NCI-H2081 treated with DMSO at 0.1 percent for 48 hours (cell line): ENCODE measurements at regions not wholly inside any gene's neighbourhood (a gene's known extent, or its start where the extent isn't known, plus 50 kb on each side); places are given as distances from the start of the nearest gene placed in this dataset.
"Not testable (repeated sequence)": the region's sequence is repeated elsewhere in the genome, so short reads cannot be mapped to it uniquely, and the experiment has no call there.

Experiments
- DNase-seq: peaks from one replicate; lab custom pipeline; 2025; lab: John Stamatoyannopoulos, UW

- no peak for DNase-seq
These were observed 344.5 kb upstream of the RASGEF1B start for GRCh38 chr4:81816031-81816761.

GRCh38 chr4:81814987-81815541 is 343.4 kb upstream of the RASGEF1B start:
- DNase-seq = no peak

- DNase-seq = no peak
These were observed 340.0 kb upstream of the RASGEF1B start for GRCh38 chr4:81811562-81812293.

GRCh38 chr4:81808011-81808672 is 336.4 kb upstream of the RASGEF1B start:
- peak; percentile 7 for DNase-seq

- no peak for DNase-seq
These were observed 335.7 kb upstream of the RASGEF1B start for GRCh38 chr4:81807386-81807785.

- no peak for DNase-seq
These were observed 334.8 kb upstream of the RASGEF1B start for GRCh38 chr4:81806485-81806884.

GRCh38 chr4:81804849-81805248 is 333.1 kb upstream of the RASGEF1B start:
- DNase-seq = no peak

- no peak for DNase-seq
These were observed 330.7 kb upstream of the RASGEF1B start for GRCh38 chr4:81802285-81802846.

- DNase-seq = no peak
These were observed 327.7 kb upstream of the RASGEF1B start for GRCh38 chr4:81799371-81799770.

GRCh38 chr4:81796790-81797528 is 325.3 kb upstream of the RASGEF1B start:
- no peak for DNase-seq

GRCh38 chr4:81792521-81792920 is 320.8 kb upstream of the RASGEF1B start:
- DNase-seq = no peak

- DNase-seq = no peak
These were observed 318.8 kb upstream of the RASGEF1B start for GRCh38 chr4:81790477-81790876.

GRCh38 chr4:81789741-81790399 is 318.2 kb upstream of the RASGEF1B start:
- DNase-seq = no peak

- no peak for DNase-seq
These were observed 317.5 kb upstream of the RASGEF1B start for GRCh38 chr4:81789158-81789557.

- no peak for DNase-seq
These were observed 315.1 kb upstream of the RASGEF1B start for GRCh38 chr4:81786766-81787165.

- no peak for DNase-seq
These were observed 314.5 kb upstream of the RASGEF1B start for GRCh38 chr4:81786063-81786763.

GRCh38 chr4:81785338-81785737 is 313.6 kb upstream of the RASGEF1B start:
- DNase-seq = no peak

- DNase-seq = no peak
These were observed 311.9 kb upstream of the RASGEF1B start for GRCh38 chr4:81783558-81783957.

GRCh38 chr4:81781799-81782198 is 310.1 kb upstream of the RASGEF1B start:
- no peak for DNase-seq

- not testable (repeated sequence) for DNase-seq
These were observed 306.0 kb upstream of the RASGEF1B start for GRCh38 chr4:81777718-81778117.
